Small intestine (tissue), 7 donors: ENCODE measurements at regions not wholly inside any gene's neighbourhood (a gene's known extent, or its start where the extent isn't known, plus 50 kb on each side); places are given as distances from the start of the nearest gene placed in this dataset.

Experiments
- DNase-seq, 2 donors: peaks; one replicate each; pipeline versions ENCODE4 v3.0.0 to v3.0.0-alpha.2; 2013
- FAIRE-seq: peaks from 2 replicates; lab custom pipeline; 2012; peaks lifted over from hg19 to GRCh38; lab: Jason Lieb, UNC
- H3K27ac ChIP-seq, 3 donors: one replicate each; pipeline ENCODE4 v1.5.1; 2013; ENCODE audit warnings: low read length in 2 of 3, mild to moderate bottlenecking in 2 of 3, control low read depth in 1 of 3, inconsistent platforms in 1 of 3, low read depth in 1 of 3, moderate library complexity in 1 of 3
- H3K27me3 ChIP-seq, 3 donors: one replicate each; pipeline ENCODE4 v1.6.1; 2013; ENCODE audit warnings: low read length in 3 of 3, inconsistent platforms in 1 of 3; ENCODE audit not compliant: control insufficient read depth in 3 of 3, insufficient read depth in 3 of 3
- H3K36me3 ChIP-seq, 3 donors: one replicate each; pipeline ENCODE4 v1.6.1; 2013; ENCODE audit warnings: low read length in 3 of 3, inconsistent platforms in 1 of 3, low read depth in 1 of 3, mild to moderate bottlenecking in 1 of 3, moderate library complexity in 1 of 3; ENCODE audit not compliant: control insufficient read depth in 3 of 3, insufficient read depth in 2 of 3
- H3K4me1 ChIP-seq, 3 donors: one replicate each; pipeline ENCODE4 v1.6.1; 2013; ENCODE audit warnings: low read length in 2 of 3, inconsistent platforms in 1 of 3, low read depth in 1 of 3, mild to moderate bottlenecking in 1 of 3, moderate library complexity in 1 of 3; ENCODE audit not compliant: control insufficient read depth in 3 of 3, insufficient read depth in 2 of 3
- H3K4me3 ChIP-seq, 3 donors: one replicate each; pipeline ENCODE4 v1.5.1; 2013; ENCODE audit warnings: low read length in 3 of 3, control low read depth in 1 of 3, inconsistent platforms in 1 of 3, low read depth in 1 of 3, mild to moderate bottlenecking in 1 of 3, moderate library complexity in 1 of 3
- H3K9me3 ChIP-seq, 2 donors: one replicate each; pipeline ENCODE4 v1.6.1; 2013; ENCODE audit warnings: low read depth in 1 of 2, low read length in 1 of 2; ENCODE audit not compliant: control insufficient read depth in 2 of 2, insufficient read depth in 1 of 2
- WGBS, 3 donors: extraction: QIAGEN DNeasy Blood & Tissue Kit; methylation state at CpG; one replicate each; pipeline ENCODE4 v1.1.7; 2013; 5-methylcytosine and 5-hydroxymethylcytosine counted together
- donor health status: healthy with polysubstance abuse.
- donor health status: control.
- donor health status: control.
- donor health status: Bipolar disorder and iron deficiency.
- donor health status: healthy.

DNA sequence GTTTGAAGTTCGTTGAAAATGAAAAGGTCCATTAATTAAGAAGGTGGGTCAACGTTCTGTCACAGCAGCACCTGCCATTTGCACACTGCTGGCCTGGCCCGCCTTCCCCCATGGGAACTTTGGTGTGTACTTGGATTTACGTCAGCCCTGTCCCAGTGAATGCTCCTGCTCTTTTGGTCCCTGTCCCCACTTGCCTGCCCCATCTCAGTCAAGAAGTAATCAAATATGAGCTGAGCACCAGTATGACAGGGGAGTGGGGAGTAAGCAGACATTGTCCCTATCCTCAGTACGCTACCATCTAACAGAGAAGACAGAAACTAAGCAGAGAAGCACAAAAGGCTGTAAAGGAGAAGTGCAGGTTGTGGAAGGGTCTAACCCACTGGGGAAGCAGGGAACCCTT, 65.1 kb downstream of the SLC4A3 start:
- FAIRE-seq (no peak), DNase-seq (no peak)
- Histone ChIP-seq H3K9me3 (no peaks in the 10 kb centered on the region), H3K4me3 (no peak overlapping the region), H3K36me3 (no peaks in the 10 kb centered on the region), H3K27me3 (peaks cover 0 to 8% (median 3%) of the 10 kb centered on the region in 3 donors), H3K27ac (no peak overlapping the region), H3K4me1 (no peaks in the 10 kb centered on the region)
- 58 to 74% (median 61%) methylated on average over 5 of the region's 5 CpGs for WGBS, 3 donors

GRCh38 chr2:219695145-219695709, 67.8 kb downstream of the SLC4A3 start:
- peaks cover 0 to 14% (median 8%) of the 10 kb centered on the region in 3 donors for H3K27me3 ChIP-seq
- DNase-seq (no peak), FAIRE-seq (no peak)
- no peak overlapping the region for H3K4me3 ChIP-seq
- no peaks in the 10 kb centered on the region for H3K36me3 ChIP-seq
- H3K9me3 ChIP-seq = no peaks in the 10 kb centered on the region
- no peaks in the 10 kb centered on the region for H3K4me1 ChIP-seq
- WGBS, 3 donors = 50 to 55% (median 53%) methylated on average over 3 of the region's 3 CpGs
- H3K27ac ChIP-seq = no peak overlapping the region

DNA sequence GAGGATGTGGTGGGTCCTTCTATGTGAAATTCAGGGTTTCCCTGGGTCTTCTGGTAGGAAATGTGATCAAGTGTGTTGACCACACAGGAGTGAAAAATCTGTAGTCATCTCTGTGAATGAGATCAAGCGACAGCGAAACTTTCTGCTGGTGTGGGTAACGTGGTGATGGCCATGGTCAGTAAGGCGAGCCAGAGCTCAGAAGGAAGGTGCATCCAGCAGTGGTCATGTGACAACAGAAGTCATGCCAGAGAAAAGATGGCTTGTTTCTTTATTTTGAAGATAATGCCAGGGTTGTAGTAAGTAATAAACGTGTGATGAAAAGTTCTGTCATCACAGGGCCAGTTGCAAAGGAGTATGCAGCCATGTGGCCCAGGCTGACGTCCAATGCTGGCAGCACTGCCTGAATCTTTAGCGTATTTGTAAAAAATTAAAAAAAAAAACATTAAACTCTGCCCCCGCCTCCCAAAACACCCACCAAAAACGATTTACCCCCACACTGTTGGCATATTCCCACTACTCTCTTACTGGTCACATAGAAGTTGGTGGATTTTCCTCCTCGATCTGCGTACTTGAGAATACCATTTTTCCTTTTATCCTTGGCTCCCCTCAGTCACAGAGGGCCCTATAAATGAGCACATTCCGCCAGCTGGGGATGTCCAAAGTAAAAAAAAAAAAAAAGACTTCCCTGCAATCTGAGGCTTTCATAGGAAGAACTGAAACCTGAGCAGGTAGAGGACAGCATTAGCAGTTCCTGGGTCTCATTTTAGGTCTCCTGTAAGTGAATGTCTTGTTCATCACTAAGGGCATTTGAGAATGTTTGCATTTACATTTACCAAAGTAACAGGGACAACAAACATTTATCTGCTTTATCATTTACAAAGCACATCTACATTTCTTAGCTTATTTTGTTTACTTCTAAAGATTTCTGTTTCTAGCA, 70.6 kb downstream of the SLC4A3 start:
- WGBS, 3 donors = 72 to 73% (median 73%) methylated on average over 12 of the region's 12 CpGs
- no peak for FAIRE-seq

GRCh38 chr2:219698748-219699439, 71.5 kb downstream of the SLC4A3 start:
- Histone ChIP-seq H3K4me3 (no peak overlapping the region), H3K27me3 (peaks cover 0 to 8% (median 8%) of the 10 kb centered on the region in 3 donors), H3K27ac (no peak overlapping the region), H3K36me3 (no peaks in the 10 kb centered on the region), H3K9me3 (no peaks in the 10 kb centered on the region), H3K4me1 (peaks cover 0 to 3% (median 0%) of the 10 kb centered on the region in 3 donors)
- DNase-seq (no peak), FAIRE-seq (no peak)
- 61 to 71% (median 62%) methylated on average over 15 of the region's 15 CpGs for WGBS, 3 donors

More for the DNA sequence above, 70.6 kb downstream of the SLC4A3 start:
- Histone ChIP-seq H3K9me3 (no peaks in the 10 kb centered on the region), H3K27ac (no peak overlapping the region), H3K4me1 (peaks cover 0 to 3% (median 0%) of the 10 kb centered on the region in 3 donors), H3K36me3 (no peaks in the 10 kb centered on the region), H3K4me3 (no peak overlapping the region), H3K27me3 (peaks cover 0 to 8% (median 8%) of the 10 kb centered on the region in 3 donors)
- DNase-seq = no peak

DNA sequence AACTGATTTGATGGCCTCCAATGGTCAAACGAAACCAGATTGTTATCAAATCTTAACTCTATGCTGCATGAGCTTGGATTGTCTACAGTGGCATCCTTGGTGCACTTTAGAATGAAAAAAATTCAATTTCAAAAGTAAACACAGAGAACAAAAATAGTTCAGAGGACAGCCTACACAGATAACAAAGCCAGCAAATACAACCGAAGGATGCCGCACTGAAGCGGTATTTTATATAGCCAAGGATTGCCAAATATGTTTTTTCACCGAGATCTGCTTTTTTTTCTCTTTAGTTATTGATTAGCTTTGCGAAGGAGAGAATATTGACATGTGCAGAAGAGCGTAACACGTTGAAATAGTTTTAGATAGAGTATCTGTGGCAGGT, 72.0 kb downstream of the SLC4A3 start:
- Histone ChIP-seq H3K4me1 (peaks cover 0 to 3% (median 0%) of the 10 kb centered on the region in 3 donors), H3K9me3 (no peaks in the 10 kb centered on the region), H3K27me3 (peaks cover 0 to 8% (median 8%) of the 10 kb centered on the region in 3 donors), H3K4me3 (no peak overlapping the region), H3K36me3 (no peaks in the 10 kb centered on the region), H3K27ac (no peak overlapping the region)
- 70 to 85% (median 76%) methylated on average over 8 of the region's 8 CpGs for WGBS, 3 donors
- FAIRE-seq (no peak), DNase-seq (no peak)

GRCh38 chr2:219701847-219702634, 74.6 kb downstream of the SLC4A3 start:
- Histone ChIP-seq H3K9me3 (no peaks in the 10 kb centered on the region), H3K27ac (no peak overlapping the region), H3K4me3 (no peak overlapping the region), H3K4me1 (peaks cover 0 to 3% (median 0%) of the 10 kb centered on the region in 3 donors), H3K36me3 (no peaks in the 10 kb centered on the region), H3K27me3 (peaks cover 0 to 8% (median 5%) of the 10 kb centered on the region in 3 donors)
- FAIRE-seq (no peak), DNase-seq (no peak)
- WGBS, 3 donors = 57 to 65% (median 61%) methylated on average over 8 of the region's 8 CpGs

- Histone ChIP-seq H3K9me3 (no peaks in the 10 kb centered on the region), H3K27ac (no peak overlapping the region), H3K27me3 (peaks cover 0 to 8% (median 2%) of the 10 kb centered on the region in 3 donors), H3K4me3 (no peak overlapping the region), H3K36me3 (no peaks in the 10 kb centered on the region), H3K4me1 (peaks cover 0 to 3% (median 0%) of the 10 kb centered on the region in 3 donors)
- 40 to 53% (median 45%) methylated on average over 7 of the region's 7 CpGs for WGBS, 3 donors
- no peak for DNase-seq
- no peak for FAIRE-seq
These were observed 75.5 kb downstream of the SLC4A3 start for GRCh38 chr2:219702796-219703545.
